ENCODE measurements at regions not wholly inside any gene's neighbourhood (a gene's known extent, or its start where the extent isn't known, plus 50 kb on each side); places are given as distances from the start of the nearest gene placed in this dataset.

DNA sequence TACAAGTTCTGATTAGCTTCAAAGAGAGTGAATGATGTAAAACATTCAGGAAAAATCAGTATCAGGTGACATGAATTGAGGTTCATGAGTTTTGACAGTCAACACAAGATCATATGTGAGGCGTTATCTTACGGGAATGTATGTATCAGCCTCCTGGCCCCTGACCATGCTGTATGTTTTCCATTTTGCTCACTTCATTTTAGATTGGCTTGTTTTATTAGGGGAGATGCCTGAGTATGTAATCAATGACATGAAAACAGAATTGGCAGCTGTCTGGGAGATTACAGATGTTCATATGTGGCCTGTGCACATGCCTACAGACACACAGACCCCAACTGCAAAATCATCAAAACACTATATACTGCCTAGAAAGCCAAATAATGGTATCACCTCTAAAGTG lies 168.5 kb upstream of the RND3 start:
- Histone ChIP-seq H3K9me3 (ENCODE audit: control insufficient read depth, insufficient read depth, low read length) (peaks cover 7% of the 10 kb centered on the region), H3K9ac (ENCODE audit: low read depth, low read length) (no peak overlapping the region), H3K27me3 (ENCODE audit: control insufficient read depth, insufficient read depth, low read length) (no peaks in the 10 kb centered on the region), H3K4me3 (ENCODE audit: low read depth, low read length) (no peak overlapping the region), H3K4me1 (ENCODE audit: control insufficient read depth, insufficient read depth, low read length) (no peaks in the 10 kb centered on the region), H3K36me3 (ENCODE audit: control insufficient read depth, insufficient read depth, low read length) (no peaks in the 10 kb centered on the region)

DNA sequence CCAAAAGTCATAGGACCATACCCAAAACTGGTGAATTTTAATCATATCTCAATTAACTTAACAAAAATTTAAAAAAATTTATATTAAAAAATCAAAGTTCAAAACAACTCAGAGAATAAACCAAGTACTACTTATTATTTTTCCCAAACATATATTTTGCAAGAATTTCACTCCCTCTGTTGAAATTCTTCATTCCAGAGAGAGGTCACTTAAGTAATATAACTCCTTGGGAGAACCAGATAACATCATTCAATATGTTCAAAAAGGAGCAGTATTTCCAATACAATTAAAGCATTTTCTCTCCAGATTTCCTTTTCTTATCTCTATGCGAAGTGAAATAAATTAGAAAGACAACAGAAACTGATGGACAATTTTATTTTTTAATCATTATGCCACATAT lies 165.9 kb upstream of the RND3 start:
- H3K4me1 ChIP-seq (ENCODE audit: control insufficient read depth, insufficient read depth, low read length) = no peaks in the 10 kb centered on the region
- no peak overlapping the region for H3K4me3 ChIP-seq (ENCODE audit: low read depth, low read length)
- no peaks in the 10 kb centered on the region for H3K36me3 ChIP-seq (ENCODE audit: control insufficient read depth, insufficient read depth, low read length)
- no peaks in the 10 kb centered on the region for H3K27me3 ChIP-seq (ENCODE audit: control insufficient read depth, insufficient read depth, low read length)
- no peaks in the 10 kb centered on the region for H3K9me3 ChIP-seq (ENCODE audit: control insufficient read depth, insufficient read depth, low read length)
- H3K9ac ChIP-seq (ENCODE audit: low read depth, low read length) = no peak overlapping the region

GRCh38 chr2:150647943-150648342 lies 160.5 kb upstream of the RND3 start:
- Histone ChIP-seq H3K4me1 (ENCODE audit: control insufficient read depth, insufficient read depth, low read length) (no peaks in the 10 kb centered on the region), H3K9me3 (ENCODE audit: control insufficient read depth, insufficient read depth, low read length) (no peaks in the 10 kb centered on the region)

GRCh38 chr2:150646746-150647145 lies 159.3 kb upstream of the RND3 start:
- no peaks in the 10 kb centered on the region for H3K27me3 ChIP-seq (ENCODE audit: control insufficient read depth, insufficient read depth, low read length)
- no peak overlapping the region for H3K9ac ChIP-seq (ENCODE audit: low read depth, low read length)
- H3K4me1 ChIP-seq (ENCODE audit: control insufficient read depth, insufficient read depth, low read length) = no peaks in the 10 kb centered on the region
- H3K9me3 ChIP-seq (ENCODE audit: control insufficient read depth, insufficient read depth, low read length) = no peaks in the 10 kb centered on the region
- H3K4me3 ChIP-seq (ENCODE audit: low read depth, low read length) = no peak overlapping the region
- H3K36me3 ChIP-seq (ENCODE audit: control insufficient read depth, insufficient read depth, low read length) = no peaks in the 10 kb centered on the region

More at GRCh38 chr2:150647943-150648342, 160.5 kb upstream of the RND3 start:
- Histone ChIP-seq H3K27me3 (ENCODE audit: control insufficient read depth, insufficient read depth, low read length) (no peaks in the 10 kb centered on the region), H3K4me3 (ENCODE audit: low read depth, low read length) (no peak overlapping the region), H3K9ac (ENCODE audit: low read depth, low read length) (no peak overlapping the region), H3K36me3 (ENCODE audit: control insufficient read depth, insufficient read depth, low read length) (no peaks in the 10 kb centered on the region)

GRCh38 chr2:150644298-150645067 lies 157.0 kb upstream of the RND3 start:
- no peak overlapping the region for H3K9ac ChIP-seq (ENCODE audit: low read depth, low read length)
- H3K27me3 ChIP-seq (ENCODE audit: control insufficient read depth, insufficient read depth, low read length) = no peaks in the 10 kb centered on the region
- no peaks in the 10 kb centered on the region for H3K36me3 ChIP-seq (ENCODE audit: control insufficient read depth, insufficient read depth, low read length)
- no peaks in the 10 kb centered on the region for H3K4me1 ChIP-seq (ENCODE audit: control insufficient read depth, insufficient read depth, low read length)
- no peaks in the 10 kb centered on the region for H3K9me3 ChIP-seq (ENCODE audit: control insufficient read depth, insufficient read depth, low read length)
- H3K4me3 ChIP-seq (ENCODE audit: low read depth, low read length) = no peak overlapping the region

GRCh38 chr2:150643114-150643725 lies 155.8 kb upstream of the RND3 start:
- Histone ChIP-seq H3K4me1 (ENCODE audit: control insufficient read depth, insufficient read depth, low read length) (no peaks in the 10 kb centered on the region), H3K27me3 (ENCODE audit: control insufficient read depth, insufficient read depth, low read length) (no peaks in the 10 kb centered on the region), H3K36me3 (ENCODE audit: control insufficient read depth, insufficient read depth, low read length) (no peaks in the 10 kb centered on the region), H3K9me3 (ENCODE audit: control insufficient read depth, insufficient read depth, low read length) (no peaks in the 10 kb centered on the region), H3K9ac (ENCODE audit: low read depth, low read length) (no peak overlapping the region), H3K4me3 (ENCODE audit: low read depth, low read length) (no peak overlapping the region)

- no peaks in the 10 kb centered on the region for H3K9me3 ChIP-seq (ENCODE audit: control insufficient read depth, insufficient read depth, low read length)
- no peaks in the 10 kb centered on the region for H3K36me3 ChIP-seq (ENCODE audit: control insufficient read depth, insufficient read depth, low read length)
- H3K27me3 ChIP-seq (ENCODE audit: control insufficient read depth, insufficient read depth, low read length) = no peaks in the 10 kb centered on the region
- H3K4me1 ChIP-seq (ENCODE audit: control insufficient read depth, insufficient read depth, low read length) = no peaks in the 10 kb centered on the region
- no peak overlapping the region for H3K9ac ChIP-seq (ENCODE audit: low read depth, low read length)
- no peak overlapping the region for H3K4me3 ChIP-seq (ENCODE audit: low read depth, low read length)
Observed at GRCh38 chr2:150640039-150640438, 152.6 kb upstream of the RND3 start.

DNA sequence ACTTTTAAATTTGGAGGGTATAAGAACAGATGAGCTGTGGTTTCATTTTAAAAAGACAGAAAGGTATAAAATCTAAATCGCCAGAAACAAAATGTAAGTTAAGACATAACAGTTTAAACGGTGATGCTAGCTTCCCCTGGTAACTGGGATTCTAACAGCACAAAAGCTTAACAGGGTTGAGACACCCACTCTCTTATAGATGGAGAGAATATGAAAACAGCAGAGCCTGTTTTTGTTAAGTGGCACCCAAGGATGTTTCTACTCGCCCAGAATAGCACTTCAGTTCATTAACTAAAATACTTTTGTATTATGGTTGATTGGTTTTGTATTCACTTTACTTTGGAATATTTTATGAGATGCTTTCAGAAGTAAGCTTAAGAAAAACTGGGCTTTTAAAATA lies 151.9 kb upstream of the RND3 start:
- H3K27me3 ChIP-seq (ENCODE audit: control insufficient read depth, insufficient read depth, low read length) = no peaks in the 10 kb centered on the region
- H3K36me3 ChIP-seq (ENCODE audit: control insufficient read depth, insufficient read depth, low read length) = no peaks in the 10 kb centered on the region
- H3K4me3 ChIP-seq (ENCODE audit: low read depth, low read length) = no peak overlapping the region
- no peaks in the 10 kb centered on the region for H3K9me3 ChIP-seq (ENCODE audit: control insufficient read depth, insufficient read depth, low read length)
- no peak overlapping the region for H3K9ac ChIP-seq (ENCODE audit: low read depth, low read length)
- H3K4me1 ChIP-seq (ENCODE audit: control insufficient read depth, insufficient read depth, low read length) = no peaks in the 10 kb centered on the region

- Histone ChIP-seq H3K36me3 (ENCODE audit: control insufficient read depth, insufficient read depth, low read length) (no peaks in the 10 kb centered on the region), H3K4me3 (ENCODE audit: low read depth, low read length) (no peak overlapping the region)
Observed at GRCh38 chr2:150631236-150631821, 143.9 kb upstream of the RND3 start.

GRCh38 chr2:150630587-150631235 lies 143.2 kb upstream of the RND3 start:
- no peaks in the 10 kb centered on the region for H3K4me1 ChIP-seq (ENCODE audit: control insufficient read depth, insufficient read depth, low read length)
- no peak overlapping the region for H3K4me3 ChIP-seq (ENCODE audit: low read depth, low read length)
- H3K36me3 ChIP-seq (ENCODE audit: control insufficient read depth, insufficient read depth, low read length) = no peaks in the 10 kb centered on the region
- no peaks in the 10 kb centered on the region for H3K27me3 ChIP-seq (ENCODE audit: control insufficient read depth, insufficient read depth, low read length)
- no peak overlapping the region for H3K9ac ChIP-seq (ENCODE audit: low read depth, low read length)
- no peaks in the 10 kb centered on the region for H3K9me3 ChIP-seq (ENCODE audit: control insufficient read depth, insufficient read depth, low read length)

More at GRCh38 chr2:150631236-150631821, 143.9 kb upstream of the RND3 start:
- no peaks in the 10 kb centered on the region for H3K27me3 ChIP-seq (ENCODE audit: control insufficient read depth, insufficient read depth, low read length)
- no peak overlapping the region for H3K9ac ChIP-seq (ENCODE audit: low read depth, low read length)
- no peaks in the 10 kb centered on the region for H3K9me3 ChIP-seq (ENCODE audit: control insufficient read depth, insufficient read depth, low read length)
- no peaks in the 10 kb centered on the region for H3K4me1 ChIP-seq (ENCODE audit: control insufficient read depth, insufficient read depth, low read length)

DNA sequence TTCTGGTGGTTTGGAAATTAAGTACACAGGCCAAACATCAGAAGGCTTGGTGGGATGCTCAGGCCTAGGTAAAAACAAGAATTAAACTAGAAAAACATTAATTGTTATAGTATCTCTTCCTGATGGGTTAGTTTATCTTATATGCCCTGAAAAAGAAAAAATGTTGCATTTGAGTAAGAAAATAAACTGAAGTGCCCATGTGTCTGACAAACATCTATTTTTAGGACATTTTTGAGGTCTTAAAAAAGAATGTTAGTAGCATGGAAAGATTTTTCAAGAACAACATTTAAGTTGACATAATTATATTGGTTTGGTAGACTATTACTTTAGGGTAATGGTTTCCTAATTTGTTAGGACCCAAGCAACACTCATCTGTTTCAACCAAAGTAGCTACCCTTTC lies 140.1 kb upstream of the RND3 start:
- H3K4me1 ChIP-seq (ENCODE audit: control insufficient read depth, insufficient read depth, low read length) = no peaks in the 10 kb centered on the region
- H3K36me3 ChIP-seq (ENCODE audit: control insufficient read depth, insufficient read depth, low read length) = no peaks in the 10 kb centered on the region
- H3K4me3 ChIP-seq (ENCODE audit: low read depth, low read length) = no peak overlapping the region
- no peaks in the 10 kb centered on the region for H3K9me3 ChIP-seq (ENCODE audit: control insufficient read depth, insufficient read depth, low read length)
- H3K9ac ChIP-seq (ENCODE audit: low read depth, low read length) = no peak overlapping the region
- no peaks in the 10 kb centered on the region for H3K27me3 ChIP-seq (ENCODE audit: control insufficient read depth, insufficient read depth, low read length)
